H1 (cell line): ENCODE measurements at regions not wholly inside any gene's neighbourhood (a gene's known extent, or its start where the extent isn't known, plus 50 kb on each side); places are given as distances from the start of the nearest gene placed in this dataset.

Experiments
- CTCF ChIA-PET: fragments of 300-600 bp; sonication (Branson Sonifier 250); formaldehyde crosslinking; loops from one replicate; lab custom pipeline; 2021; ENCODE audit not compliant: partially characterized antibody; lab: Charles Lee
- POLR2A ChIA-PET: fragments of 300-600 bp; sonication (Branson Sonifier 250); formaldehyde crosslinking; loops from one replicate; lab custom pipeline; 2021; ENCODE audit warnings: inconsistent platforms; ENCODE audit not compliant: partially characterized antibody; lab: Charles Lee
- DNase-seq, 2 experiments: peaks; one replicate each; pipeline versions ENCODE4 v3.0.0 to v3.0.0-alpha.2; 2010 to 2022; ENCODE audit warnings: low spot score in 2 of 2, low read depth in 1 of 2, mixed read lengths in 1 of 2
- FAIRE-seq: peaks from 2 replicates; lab custom pipeline; 2011; peaks lifted over from hg19 to GRCh38; lab: Jason Lieb, UNC
- H2AFZ ChIP-seq: 2 replicates; pipeline ENCODE4 v1.8.1; 2012; ENCODE audit warnings: low read length, inconsistent platforms
- H2AK5ac ChIP-seq: 2 replicates; pipeline ENCODE4 v1.6.1; 2013; ENCODE audit warnings: low read depth, low read length
- H2BK120ac ChIP-seq: replicated peaks from 2 replicates; pipeline ENCODE3; 2013; ENCODE audit warnings: low read depth, low read length, inconsistent platforms
- H2BK12ac ChIP-seq: 2 replicates; pipeline ENCODE4 v1.6.1; 2013; ENCODE audit warnings: low read depth, low read length
- H2BK15ac ChIP-seq: 2 replicates; pipeline ENCODE4 v1.6.1; 2013; ENCODE audit warnings: low read length
- H2BK20ac ChIP-seq: 2 replicates; pipeline ENCODE4 v1.6.1; 2013; ENCODE audit warnings: low read length
- H2BK5ac ChIP-seq: 2 replicates; pipeline ENCODE4 v1.6.1; 2013; ENCODE audit warnings: low read depth, low read length
- H3K14ac ChIP-seq: 2 replicates; pipeline ENCODE4 v1.6.1; 2013; ENCODE audit warnings: inconsistent platforms; ENCODE audit not compliant: insufficient read length
- H3K18ac ChIP-seq: 2 replicates; pipeline ENCODE4 v1.6.1; 2013; ENCODE audit warnings: low read length; ENCODE audit errors: extremely low read depth
- H3K23ac ChIP-seq: 2 replicates; pipeline ENCODE4 v1.6.1; 2013; ENCODE audit warnings: inconsistent platforms; ENCODE audit not compliant: insufficient read length
- H3K23me2 ChIP-seq: 2 replicates; pipeline ENCODE4 v1.6.1; 2013; ENCODE audit warnings: low read depth, low read length
- H3K27ac ChIP-seq: 2 replicates; pipeline ENCODE4 v1.6.1; 2011; ENCODE audit warnings: low read depth, low read length, inconsistent platforms
- H3K27me3 ChIP-seq, 4 experiments: replicated peaks in 1 of 4; 1 replicate in 1 of 4; 2 replicates in 3 of 4; pipeline versions ENCODE4 v1.6.1 to v1.8.1; 2011 to 2013; ENCODE audit warnings: low read length in 3 of 4, mild to moderate bottlenecking in 3 of 4, inconsistent platforms in 2 of 4, mixed read lengths in 2 of 4, moderate library complexity in 1 of 4; ENCODE audit not compliant: control insufficient read depth in 3 of 4, insufficient read depth in 3 of 4; ENCODE audit errors: extremely low read depth in 1 of 4
- H3K36me3 ChIP-seq, 4 experiments: 2 replicates each; pipeline versions ENCODE4 v1.6.1 to v1.8.1; 2011 to 2013; ENCODE audit warnings: mild to moderate bottlenecking in 4 of 4, low read length in 3 of 4, moderate library complexity in 2 of 4, control low read depth in 1 of 4, inconsistent platforms in 1 of 4; ENCODE audit not compliant: insufficient read depth in 4 of 4, control insufficient read depth in 2 of 4
- H3K4ac ChIP-seq: replicated peaks from 2 replicates; pipeline ENCODE3; 2013; ENCODE audit warnings: low read length, low read depth, mixed read lengths, inconsistent platforms; ENCODE audit not compliant: insufficient read length
- H3K4me1 ChIP-seq, 4 experiments: replicated peaks in 1 of 4; 1 replicate in 1 of 4; 2 replicates in 3 of 4; pipeline versions ENCODE4 v1.6.1 to v1.8.1; 2011 to 2013; ENCODE audit warnings: low read length in 3 of 4, inconsistent platforms in 2 of 4, mixed read lengths in 1 of 4; ENCODE audit not compliant: insufficient read depth in 4 of 4, control insufficient read depth in 3 of 4
- H3K4me2 ChIP-seq, 2 experiments: 2 replicates each; pipeline versions ENCODE4 v1.6.1 to v1.8.1; 2011 to 2013; ENCODE audit warnings: low read depth in 2 of 2, low read length in 2 of 2, control low read depth in 1 of 2, inconsistent platforms in 1 of 2, mild to moderate bottlenecking in 1 of 2; ENCODE audit not compliant: insufficient read depth in 1 of 2
- H3K4me3 ChIP-seq, 4 experiments: fragments of 200-600, 300-600 bp in 1 of 4; sonication (generic), shearing (Covaris generic), sonication (Bioruptor Twin) in 1 of 4; 2 replicates each; pipeline versions ENCODE4 v1.5.1 to v1.8.1; 2011 to 2016; ENCODE audit warnings: low read length in 4 of 4, low read depth in 3 of 4, control low read depth in 2 of 4, inconsistent platforms in 2 of 4, mild to moderate bottlenecking in 2 of 4, mixed read lengths in 1 of 4, moderate library complexity in 1 of 4; ENCODE audit not compliant: insufficient read depth in 2 of 4; ENCODE audit errors: extremely low read depth in 1 of 4
- H3K56ac ChIP-seq: replicated peaks from 2 replicates; pipeline ENCODE3; 2013; ENCODE audit warnings: low read depth, mild to moderate bottlenecking, mixed read lengths, low read length, inconsistent platforms; ENCODE audit not compliant: insufficient read length
- H3K79me1 ChIP-seq: 2 replicates; pipeline ENCODE4 v1.6.1; 2013; ENCODE audit warnings: low read depth, low read length, control low read depth
- H3K79me2 ChIP-seq, 2 experiments: 2 replicates each; pipeline versions ENCODE4 v1.6.1 to v1.8.1; 2012 to 2013; ENCODE audit warnings: low read length in 2 of 2, mild to moderate bottlenecking in 2 of 2, inconsistent platforms in 1 of 2; ENCODE audit not compliant: insufficient read depth in 2 of 2, control insufficient read depth in 1 of 2
- H3K9ac ChIP-seq, 4 experiments: replicated peaks in 1 of 4; 1 replicate in 1 of 4; 2 replicates in 3 of 4; pipeline versions ENCODE4 v1.6.1 to v1.8.1; 2011 to 2013; ENCODE audit warnings: low read depth in 3 of 4, low read length in 3 of 4, control low read depth in 2 of 4, mild to moderate bottlenecking in 2 of 4, moderate library complexity in 2 of 4, inconsistent platforms in 1 of 4; ENCODE audit errors: extremely low read depth in 1 of 4
- H3K9me3 ChIP-seq, 2 experiments: 2 replicates each; pipeline versions ENCODE4 v1.6.1 to v1.8.1; 2012 to 2013; ENCODE audit warnings: mild to moderate bottlenecking in 2 of 2, moderate library complexity in 2 of 2, control low read depth in 1 of 2, inconsistent platforms in 1 of 2, low read depth in 1 of 2, low read length in 1 of 2, mixed read lengths in 1 of 2; ENCODE audit not compliant: insufficient read depth in 2 of 2
- H4K20me1 ChIP-seq, 2 experiments: replicated peaks in 1 of 2; 2 replicates each; pipeline versions ENCODE3 to v1.8.1; 2011 to 2013; ENCODE audit warnings: inconsistent platforms in 2 of 2, low read length in 2 of 2, mild to moderate bottlenecking in 1 of 2; ENCODE audit not compliant: insufficient read depth in 2 of 2, control insufficient read depth in 1 of 2
- H4K5ac ChIP-seq: 2 replicates; pipeline ENCODE4 v1.6.1; 2013; ENCODE audit warnings: low read length, low read depth, mixed read lengths, inconsistent platforms; ENCODE audit not compliant: insufficient read length
- H4K8ac ChIP-seq: 2 replicates; pipeline ENCODE4 v1.8.0; 2013; ENCODE audit warnings: mild to moderate bottlenecking, moderate library complexity, low read length, inconsistent platforms; ENCODE audit not compliant: insufficient read depth; ENCODE audit errors: extremely low read depth
- H4K91ac ChIP-seq: replicated peaks from 2 replicates; pipeline ENCODE3; 2013; ENCODE audit warnings: low read length, mixed read lengths, inconsistent platforms; ENCODE audit not compliant: insufficient read length
- BRCA1 ChIP-seq: IDR thresholded peaks from 2 replicates; pipeline ENCODE4 v1.6.1; 2012; ENCODE audit warnings: low read depth, low read length, improper control_type of control experiment
- EP300 ChIP-seq, 2 experiments: IDR thresholded peaks; 1 replicate in 1 of 2; 2 replicates in 1 of 2; pipeline ENCODE4 v1.6.1; 2011 to 2012; ENCODE audit warnings: low read depth in 2 of 2, low read length in 2 of 2, mild to moderate bottlenecking in 2 of 2, borderline replicate concordance in 1 of 2, inconsistent platforms in 1 of 2, moderate library complexity in 1 of 2
- EZH2 ChIP-seq: fragments of 200-600 bp; sonication (generic); IDR thresholded peaks from 2 replicates; pipeline ENCODE4 v1.7.1; 2012; ENCODE audit warnings: low read depth, mild to moderate bottlenecking, moderate library complexity, low read length, inconsistent platforms; ENCODE audit not compliant: severe bottlenecking
- HDAC6 ChIP-seq: IDR thresholded peaks from one replicate; pipeline ENCODE4 v1.7.1; 2012; ENCODE audit warnings: low read depth, mild to moderate bottlenecking, inconsistent platforms, low read length, moderate library complexity
- KDM1A ChIP-seq: fragments of 200-600, 300-600 bp; sonication (generic); IDR thresholded peaks from 2 replicates; pipeline ENCODE4 v1.7.1; 2016; ENCODE audit warnings: mild to moderate bottlenecking, low read length, borderline replicate concordance
- WGBS, 2 experiments: shearing (Covaris generic) in 1 of 2; methylation state at CpG; one replicate each; pipeline versions ENCODE4 v1.1.6 to v1.1.7; 2013 to 2015; ENCODE audit warnings: low lambda C conversion rate in 2 of 2, mixed read lengths in 2 of 2, inconsistent platforms in 1 of 2, low coverage in 1 of 2, missing lambda C conversion rate in 1 of 2; ENCODE audit not compliant: insufficient replicate concordance in 2 of 2, insufficient coverage in 1 of 2, insufficient read length in 1 of 2; ENCODE audit errors: extremely low coverage in 1 of 2, missing lambda C conversion rate in 1 of 2; 5-methylcytosine and 5-hydroxymethylcytosine counted together

DNA sequence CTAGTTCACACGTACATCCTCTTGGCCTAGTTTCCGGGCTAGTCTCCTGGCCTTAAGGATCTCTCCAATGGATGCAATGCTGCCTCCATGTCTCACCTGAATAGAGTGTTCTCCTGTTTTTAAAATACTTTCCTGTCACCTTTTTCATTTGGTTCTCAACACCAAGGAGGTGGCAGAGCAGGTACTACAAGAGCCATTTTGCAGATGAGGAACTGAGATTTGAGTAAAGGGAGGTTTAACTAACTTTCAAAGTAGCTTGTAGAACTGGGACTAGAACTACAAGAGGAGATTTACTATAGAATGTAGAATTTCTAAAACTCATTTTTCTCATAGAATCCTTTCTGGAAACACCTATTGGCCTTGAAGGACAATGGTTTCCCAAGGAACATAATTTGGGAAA lies 97.6 kb upstream of the AP1S2 start:
- Histone ChIP-seq H3K14ac (no peak overlapping the region), H4K8ac (no peak overlapping the region), H3K9ac (no peak overlapping the region), H2BK15ac (no peak overlapping the region), H3K23ac (no peak overlapping the region), H2BK20ac (no peak overlapping the region; the same call in 1 of the 2 replicates), H3K4me3 (no peak overlapping the region), H3K18ac (no peak overlapping the region), H4K5ac (no peak overlapping the region), H3K79me1 (no peaks in the 10 kb centered on the region), H4K91ac (no peak overlapping the region), H3K4me2 (no peak overlapping the region), H2AK5ac (no peak overlapping the region), H3K23me2 (no peaks in the 10 kb centered on the region), H2BK12ac (no peak overlapping the region), H3K27me3 (no peaks in the 10 kb centered on the region), H2BK120ac (no peak overlapping the region), H3K4ac (no peak overlapping the region), H3K27ac (no peak overlapping the region), H4K20me1 (no peaks in the 10 kb centered on the region), H2AFZ (no peak overlapping the region), H3K36me3 (no peaks in the 10 kb centered on the region), H3K4me1 (peaks cover 0 to 8% (median 1%) of the 10 kb centered on the region in 4 experiments; a peak in 3 of 7 replicates), H3K9me3 (no peaks in the 10 kb centered on the region)
- DNase-seq = no peak
- 100% methylated on average over 2 of the region's 2 CpGs; no CpG with 5 or more reads in 1 of the 2 experiments for WGBS, 2 experiments
- CTCF ChIA-PET = no interaction called here
- POLR2A ChIA-PET = interaction anchor here (0.6 kb wide), 1 partner anchor 16 kb away, joined by 3 read pairs; no protein-coding TSS in a partner anchor
- FAIRE-seq = no peak
- no peak for TF ChIP-seq KDM1A
- TF ChIP-seq HDAC6 = no peak
- no peak for TF ChIP-seq BRCA1
- no peak for TF ChIP-seq EP300 (IDR thresholded peaks at IDR 0.05; ENCODE audit: borderline replicate concordance in 1 of 2, low read depth in 2 of 2, low read length in 2 of 2)
- no peak for TF ChIP-seq EZH2
- TF ChIP-seq, all 59 proteins: peak for 0
- H3K79me2 ChIP-seq = no peaks in the 10 kb centered on the region
- no peak overlapping the region for H3K56ac ChIP-seq
- H2BK5ac ChIP-seq = no peak overlapping the region
